ENCODE measurements at regions not wholly inside any gene's neighbourhood (a gene's known extent, or its start where the extent isn't known, plus 50 kb on each side); places are given as distances from the start of the nearest gene placed in this dataset.

DNA sequence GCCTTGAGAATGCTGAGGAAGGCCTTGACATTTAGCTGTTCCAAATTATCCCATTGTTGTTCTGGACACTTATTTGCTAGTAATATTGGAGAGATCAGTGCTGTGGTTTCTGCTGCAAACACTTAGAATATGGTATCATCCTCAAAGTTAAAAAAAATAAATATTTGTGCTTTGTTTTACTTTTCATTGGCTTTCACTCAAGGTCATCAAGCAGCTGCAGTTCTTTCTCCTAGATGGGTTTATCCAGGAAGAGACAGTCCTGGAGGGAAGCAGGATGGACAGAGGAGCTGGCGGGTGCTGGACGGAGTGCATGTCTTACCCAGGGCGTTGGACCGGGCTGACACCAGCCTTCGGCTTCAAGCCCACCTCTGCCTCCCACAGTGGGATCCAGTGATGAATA is 193.6 kb downstream of the MTRR start:
- H3K4me3 ChIP-seq (ENCODE audit: low read depth, low read length): no peak overlapping the region
- no peak for DNase-seq (ENCODE audit: low read depth)
- TF ChIP-seq MAX (IDR thresholded peaks at IDR 0.05; ENCODE audit: low read depth, low read length): no peak
- TF ChIP-seq, protein P1, sequence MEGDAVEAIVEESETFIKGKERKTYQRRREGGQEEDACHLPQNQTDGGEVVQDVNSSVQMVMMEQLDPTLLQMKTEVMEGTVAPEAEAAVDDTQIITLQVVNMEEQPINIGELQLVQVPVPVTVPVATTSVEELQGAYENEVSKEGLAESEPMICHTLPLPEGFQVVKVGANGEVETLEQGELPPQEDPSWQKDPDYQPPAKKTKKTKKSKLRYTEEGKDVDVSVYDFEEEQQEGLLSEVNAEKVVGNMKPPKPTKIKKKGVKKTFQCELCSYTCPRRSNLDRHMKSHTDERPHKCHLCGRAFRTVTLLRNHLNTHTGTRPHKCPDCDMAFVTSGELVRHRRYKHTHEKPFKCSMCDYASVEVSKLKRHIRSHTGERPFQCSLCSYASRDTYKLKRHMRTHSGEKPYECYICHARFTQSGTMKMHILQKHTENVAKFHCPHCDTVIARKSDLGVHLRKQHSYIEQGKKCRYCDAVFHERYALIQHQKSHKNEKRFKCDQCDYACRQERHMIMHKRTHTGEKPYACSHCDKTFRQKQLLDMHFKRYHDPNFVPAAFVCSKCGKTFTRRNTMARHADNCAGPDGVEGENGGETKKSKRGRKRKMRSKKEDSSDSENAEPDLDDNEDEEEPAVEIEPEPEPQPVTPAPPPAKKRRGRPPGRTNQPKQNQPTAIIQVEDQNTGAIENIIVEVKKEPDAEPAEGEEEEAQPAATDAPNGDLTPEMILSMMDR (IDR thresholded peaks at IDR 0.05; ENCODE audit: low read depth, low read length): no peak
- TF ChIP-seq POLR2A (IDR thresholded peaks at IDR 0.05; ENCODE audit: extremely low read depth, insufficient read length): no peak
- TF ChIP-seq MYC (IDR thresholded peaks at IDR 0.05; ENCODE audit: low read depth, low read length): no peak

GRCh38 chr5:8068078-8068477 is 199.1 kb downstream of the MTRR start:
- H3K4me3 ChIP-seq (ENCODE audit: low read depth, low read length): no peak overlapping the region
- no peak for DNase-seq (ENCODE audit: low read depth)
- TF ChIP-seq, protein P1 (IDR thresholded peaks at IDR 0.05; ENCODE audit: low read depth, low read length): no peak
- TF ChIP-seq POLR2A (IDR thresholded peaks at IDR 0.05; ENCODE audit: extremely low read depth, insufficient read length): no peak
- TF ChIP-seq MAX (IDR thresholded peaks at IDR 0.05; ENCODE audit: low read depth, low read length): no peak
- TF ChIP-seq MYC (IDR thresholded peaks at IDR 0.05; ENCODE audit: low read depth, low read length): no peak

GRCh38 chr5:8070138-8070537 is 201.2 kb downstream of the MTRR start:
- H3K4me3 ChIP-seq (ENCODE audit: low read depth, low read length): no peak overlapping the region
- TF ChIP-seq POLR2A (IDR thresholded peaks at IDR 0.05; ENCODE audit: extremely low read depth, insufficient read length) (no peak), MYC (IDR thresholded peaks at IDR 0.05; ENCODE audit: low read depth, low read length) (no peak), MAX (IDR thresholded peaks at IDR 0.05; ENCODE audit: low read depth, low read length) (no peak)
- TF ChIP-seq, protein P1 (IDR thresholded peaks at IDR 0.05; ENCODE audit: low read depth, low read length): no peak
- DNase-seq (ENCODE audit: low read depth): no peak

DNA sequence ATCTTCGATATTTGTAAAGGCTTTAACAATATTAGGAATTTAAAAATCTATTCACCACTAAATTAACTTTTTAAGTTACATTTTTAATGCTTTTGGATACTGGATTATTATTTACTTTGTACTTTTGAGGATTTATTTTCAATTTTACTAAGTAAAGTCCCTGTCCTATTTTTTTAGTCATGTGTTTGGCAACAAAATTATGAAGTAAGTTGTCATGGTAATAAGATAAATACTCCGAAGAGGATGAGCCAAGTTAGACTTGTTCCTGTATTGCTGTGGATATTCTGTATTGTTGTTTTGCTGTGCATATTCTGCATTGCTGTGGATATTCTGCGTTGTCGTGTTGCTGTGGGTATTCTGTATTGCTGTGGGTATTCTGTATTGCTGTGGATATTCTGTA is 210.1 kb downstream of the MTRR start:
- DNase-seq (ENCODE audit: low read depth): no peak
- H3K4me3 ChIP-seq (ENCODE audit: low read depth, low read length): no peak overlapping the region
- no peak for TF ChIP-seq POLR2A (IDR thresholded peaks at IDR 0.05; ENCODE audit: extremely low read depth, insufficient read length)
- no peak for TF ChIP-seq MYC (IDR thresholded peaks at IDR 0.05; ENCODE audit: low read depth, low read length)
- TF ChIP-seq MAX (IDR thresholded peaks at IDR 0.05; ENCODE audit: low read depth, low read length): no peak
- TF ChIP-seq, protein P1 (IDR thresholded peaks at IDR 0.05; ENCODE audit: low read depth, low read length): no peak

GRCh38 chr5:8081179-8081578 is 212.2 kb downstream of the MTRR start:
- TF ChIP-seq POLR2A (IDR thresholded peaks at IDR 0.05; ENCODE audit: extremely low read depth, insufficient read length) (no peak), MYC (IDR thresholded peaks at IDR 0.05; ENCODE audit: low read depth, low read length) (no peak), MAX (IDR thresholded peaks at IDR 0.05; ENCODE audit: low read depth, low read length) (no peak)
- TF ChIP-seq, protein P1 (IDR thresholded peaks at IDR 0.05; ENCODE audit: low read depth, low read length): no peak
- H3K4me3 ChIP-seq (ENCODE audit: low read depth, low read length): no peak overlapping the region
- DNase-seq (ENCODE audit: low read depth): no peak

GRCh38 chr5:8093669-8094068 is 224.7 kb downstream of the MTRR start:
- no peak overlapping the region for H3K4me3 ChIP-seq (ENCODE audit: low read depth, low read length)
- no peak for DNase-seq (ENCODE audit: low read depth)
- TF ChIP-seq, protein P1 (IDR thresholded peaks at IDR 0.05; ENCODE audit: low read depth, low read length): no peak
- no peak for TF ChIP-seq MYC (IDR thresholded peaks at IDR 0.05; ENCODE audit: low read depth, low read length)
